GM12878 (cell line): ENCODE measurements at regions not wholly inside any gene's neighbourhood (a gene's known extent, or its start where the extent isn't known, plus 50 kb on each side); places are given as distances from the start of the nearest gene placed in this dataset.

Experiments
- ATAC-seq: fragments of 200-7000 bp; cut with Tn5 transposase; 3 replicates; pipeline ENCODE4 v1.9.1; 2020; ENCODE audit warnings: mild to moderate bottlenecking, moderate library complexity
- BruUV-seq: library from RNA; stranded (reverse); fragments of 400-500 nt; replicated peaks from 2 replicates; lab custom pipeline; 2021; lab: Mats Ljungman, UMichigan
- CTCF ChIA-PET: fragments of 300-600 bp; sonication (Branson Sonifier 250); formaldehyde crosslinking; extraction: SDS; loops from one replicate; lab custom pipeline; 2021; ENCODE audit warnings: inconsistent platforms; lab: Yijun Ruan, JAX
- POLR2A ChIA-PET: fragments of 350-600 bp; formaldehyde crosslinking; extraction: SDS; loops from one replicate; lab custom pipeline; 2021; ENCODE audit warnings: inconsistent platforms; lab: Charles Lee
- RAD21 ChIA-PET: fragments of 300-600 bp; sonication (Branson Sonifier 250); formaldehyde crosslinking; loops from one replicate; lab custom pipeline; 2023; ENCODE audit warnings: antibody characterized with exemption; ENCODE audit not compliant: unreplicated experiment; lab: Charles Lee
- SMC1A ChIA-PET: fragments of 300-600 bp; sonication (Branson Sonifier 250); formaldehyde crosslinking; loops from one replicate; lab custom pipeline; 2023; ENCODE audit not compliant: unreplicated experiment, uncharacterized antibody; lab: Charles Lee
- DNase-seq: peaks from one replicate; pipeline ENCODE4 v3.0.0-alpha.2; 2011; ENCODE audit warnings: low read depth, low spot score
- FAIRE-seq: peaks from 3 replicates; lab custom pipeline; 2011; peaks lifted over from hg19 to GRCh38; lab: Jason Lieb, UNC
- H2AFZ ChIP-seq: 2 replicates; pipeline ENCODE4 v1.6.0; 2011; ENCODE audit warnings: low read depth, low read length, control low read depth; ENCODE audit not compliant: control insufficient read depth
- H3K27ac ChIP-seq: 2 replicates; pipeline ENCODE4 v1.5.1; 2011; ENCODE audit warnings: control low read depth; ENCODE audit not compliant: control insufficient read depth, insufficient read depth
- H3K27me3 ChIP-seq, 2 experiments: replicated peaks in 1 of 2; 2 replicates each; pipeline versions ENCODE4 v1.6.0 to v1.6.1; 2011; ENCODE audit warnings: low read length in 1 of 2; ENCODE audit not compliant: control insufficient read depth in 2 of 2, insufficient read depth in 2 of 2
- H3K36me3 ChIP-seq, 2 experiments: 2 replicates each; pipeline ENCODE4 v1.5.1; 2011; ENCODE audit warnings: low read length in 1 of 2; ENCODE audit not compliant: control insufficient read depth in 2 of 2, insufficient read depth in 2 of 2
- H3K4me1 ChIP-seq: 2 replicates; pipeline ENCODE4 v1.6.1; 2011; ENCODE audit warnings: mild to moderate bottlenecking, low read length, moderate library complexity, mixed read lengths; ENCODE audit not compliant: control insufficient read depth, insufficient read depth
- H3K4me2 ChIP-seq: 2 replicates; pipeline ENCODE4 v1.6.0; 2011; ENCODE audit warnings: control low read depth; ENCODE audit not compliant: control insufficient read depth, insufficient read depth
- H3K4me3 ChIP-seq: fragments of 200-600 bp; sonication (generic); 2 replicates; pipeline ENCODE4 v1.5.1; 2016
- H3K79me2 ChIP-seq: 2 replicates; pipeline ENCODE4 v1.6.0; 2011; ENCODE audit warnings: low read length; ENCODE audit not compliant: control insufficient read depth, insufficient read depth
- H3K9ac ChIP-seq: 2 replicates; pipeline ENCODE4 v1.8.0; 2011; ENCODE audit warnings: low read length, control low read depth, mixed read lengths; ENCODE audit not compliant: control insufficient read depth, insufficient read depth
- H3K9me3 ChIP-seq: replicated peaks from 3 replicates; pipeline ENCODE4 v1.5.1; 2011; ENCODE audit warnings: mild to moderate bottlenecking, low read length; ENCODE audit not compliant: control insufficient read depth, insufficient read depth
- H4K20me1 ChIP-seq: 2 replicates; pipeline ENCODE4 v1.6.0; 2011; ENCODE audit not compliant: control insufficient read depth, insufficient read depth
- ASH2L ChIP-seq: fragments of 300-600, 200-600 bp; sonication (generic); IDR thresholded peaks from 2 replicates; pipeline ENCODE4 v1.6.1; 2017; ENCODE audit warnings: low read depth, mild to moderate bottlenecking, borderline replicate concordance
- BCL11A ChIP-seq: IDR thresholded peaks from 2 replicates; pipeline ENCODE4 v1.6.1; 2011; ENCODE audit warnings: low read depth, low read length
- BRCA1 ChIP-seq: IDR thresholded peaks from 2 replicates; pipeline ENCODE4 v1.6.1; 2011; ENCODE audit warnings: low read depth, low read length, improper control_type of control experiment
- CREM ChIP-seq: IDR thresholded peaks from 2 replicates; pipeline ENCODE4 v1.6.1; 2014; ENCODE audit warnings: antibody characterized with exemption, low read depth
- IKZF1 ChIP-seq: fragments of 450-650 bp; conservative IDR thresholded peaks from 2 replicates; pipeline ENCODE4 v1.6.1; 2017; ENCODE audit warnings: antibody characterized with exemption, mild to moderate bottlenecking
- LARP7 ChIP-seq: fragments of 450-650 bp; IDR thresholded peaks from 2 replicates; pipeline ENCODE4 v1.6.1; 2017; ENCODE audit warnings: mild to moderate bottlenecking
- NFYB ChIP-seq: IDR thresholded peaks from 2 replicates; pipeline ENCODE4 v1.6.1; 2011; ENCODE audit warnings: low read depth, mild to moderate bottlenecking, low read length, improper control_type of control experiment, moderate library complexity; ENCODE audit not compliant: insufficient read depth
- POU2F2 ChIP-seq: IDR thresholded peaks from 3 replicates; pipeline ENCODE4 v1.6.1; 2011; ENCODE audit warnings: low read depth, mild to moderate bottlenecking, low read length, borderline replicate concordance
- RUNX3 ChIP-seq: IDR thresholded peaks from 2 replicates; pipeline ENCODE4 v1.6.1; 2012; ENCODE audit warnings: low read length, inconsistent platforms
- SREBF1 ChIP-seq: IDR thresholded peaks from 2 replicates; pipeline ENCODE4 v1.6.1; 2012; ENCODE audit warnings: mild to moderate bottlenecking, low read length
- TAF1 ChIP-seq: IDR thresholded peaks from 2 replicates; pipeline ENCODE4 v1.6.1; 2011; ENCODE audit warnings: mild to moderate bottlenecking, low read depth, low read length, borderline replicate concordance
- YY1 ChIP-seq: IDR thresholded peaks from 2 replicates; pipeline ENCODE4 v1.6.1; 2011; ENCODE audit warnings: low read depth, mild to moderate bottlenecking, low read length
- WGBS: methylation state at CpG from one replicate; pipeline ENCODE4 v1.1.6; 2016; ENCODE audit warnings: low lambda C conversion rate; ENCODE audit not compliant: insufficient replicate concordance, insufficient coverage; ENCODE audit errors: missing lambda C conversion rate; 5-methylcytosine and 5-hydroxymethylcytosine counted together
- in situ Hi-C: fragments of 300-500 bp; cut with MboI; formaldehyde crosslinking; loops from 9 replicates; pipeline ENCODE4 v1.14.3; 2018; ENCODE audit warnings: mixed read lengths
- intact Hi-C: fragments of 100-400 bp; cut with micrococcal nuclease; formaldehyde crosslinking; loops from one replicate; pipeline ENCODE4 v1.14.2; 2022; ENCODE audit not compliant: unreplicated experiment
- TF ChIP-seq, protein P1 (sequence below): IDR thresholded peaks from 2 replicates; pipeline ENCODE4 v1.6.1; 2011; ENCODE audit warnings: low read depth, low read length, improper control_type of control experiment, borderline replicate concordance
- TF ChIP-seq, protein P2 (sequence below): fragments of 450-650 bp; formaldehyde crosslinking; IDR thresholded peaks from 2 replicates; pipeline ENCODE4 v1.4.0; 2022; ENCODE audit warnings: mild to moderate bottlenecking, moderate library complexity
- TF ChIP-seq, protein P3 (sequence below): fragments of 450-650 bp; formaldehyde crosslinking; IDR thresholded peaks from 2 replicates; pipeline ENCODE4 v1.4.0; 2020; ENCODE audit warnings: mild to moderate bottlenecking, moderate library complexity
- TF ChIP-seq, protein P4 (sequence below): IDR thresholded peaks from 2 replicates; pipeline ENCODE4 v1.6.1; 2012; ENCODE audit warnings: low read depth, low read length, improper control_type of control experiment

DNA sequence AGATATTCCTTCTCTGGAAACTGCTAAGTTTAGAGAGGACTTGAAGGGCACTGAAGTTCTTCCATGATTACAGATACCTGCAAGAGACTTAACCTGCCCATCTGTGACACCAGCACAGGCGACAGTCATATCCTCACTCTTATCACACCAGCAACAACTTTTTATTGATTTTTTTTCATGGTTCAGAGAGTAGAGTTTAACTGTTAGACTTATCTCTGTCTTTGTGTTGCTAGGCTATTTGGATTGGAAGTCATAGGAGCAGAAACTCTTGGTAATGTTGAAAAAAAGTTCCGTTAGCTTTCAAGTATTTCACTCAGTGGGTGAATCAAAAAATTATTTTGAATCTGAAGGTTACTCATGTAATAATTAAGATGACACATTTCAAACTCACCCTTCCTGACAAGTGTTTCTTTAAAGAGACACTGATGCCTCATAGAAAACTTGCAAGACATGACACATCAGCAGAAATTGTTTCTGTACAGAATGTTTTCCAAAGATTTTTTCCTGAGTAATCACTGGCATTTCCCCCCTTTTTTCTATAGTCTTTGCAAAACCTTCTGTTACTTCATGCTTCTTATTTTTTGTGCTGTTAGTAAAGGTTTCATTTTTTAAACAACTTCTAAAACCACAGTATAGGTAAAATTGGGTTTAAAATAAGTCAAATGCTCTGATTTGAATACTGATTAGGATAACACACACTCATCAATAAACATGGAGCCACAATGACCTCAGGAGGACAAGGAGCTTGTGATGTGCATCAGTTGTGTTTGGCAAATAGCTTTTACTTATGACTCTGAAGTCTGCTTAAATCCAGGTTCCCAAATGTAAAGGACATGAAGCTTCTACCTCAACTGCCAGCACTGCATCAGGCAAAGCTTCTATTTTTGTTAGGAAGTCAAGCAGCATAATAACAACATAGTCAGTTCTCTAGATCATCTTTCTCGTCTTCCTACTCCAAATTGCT, 252.9 kb upstream of the MAN1A1 start:
- ChIA-PET POLR2A (no interaction called here), CTCF (no interaction called here), RAD21 (no interaction called here), SMC1A (no interaction called here)
- FAIRE-seq (no peak), DNase-seq (no peak), ATAC-seq (no peak)
- 6% methylated on average over 3 of the region's 3 CpGs for WGBS
- in situ Hi-C loops (no loop called here), intact Hi-C loops (no loop called here)
- Histone ChIP-seq H3K4me3 (no peak overlapping the region), H3K27ac (no peak overlapping the region), H3K4me2 (no peak overlapping the region), H3K27me3 (no peaks in the 10 kb centered on the region), H4K20me1 (no peaks in the 10 kb centered on the region), H3K9ac (no peak overlapping the region), H3K79me2 (no peaks in the 10 kb centered on the region), H3K9me3 (no peaks in the 10 kb centered on the region), H3K36me3 (no peaks in the 10 kb centered on the region), H3K4me1 (no peaks in the 10 kb centered on the region), H2AFZ (no peak overlapping the region)
- BruUV-seq: no TSS peak
- no peak for TF ChIP-seq SREBF1
- no peak for TF ChIP-seq BRCA1
- no peak for TF ChIP-seq ASH2L
- TF ChIP-seq LARP7: no peak
- no peak for TF ChIP-seq POU2F2
- TF ChIP-seq, protein P1, sequence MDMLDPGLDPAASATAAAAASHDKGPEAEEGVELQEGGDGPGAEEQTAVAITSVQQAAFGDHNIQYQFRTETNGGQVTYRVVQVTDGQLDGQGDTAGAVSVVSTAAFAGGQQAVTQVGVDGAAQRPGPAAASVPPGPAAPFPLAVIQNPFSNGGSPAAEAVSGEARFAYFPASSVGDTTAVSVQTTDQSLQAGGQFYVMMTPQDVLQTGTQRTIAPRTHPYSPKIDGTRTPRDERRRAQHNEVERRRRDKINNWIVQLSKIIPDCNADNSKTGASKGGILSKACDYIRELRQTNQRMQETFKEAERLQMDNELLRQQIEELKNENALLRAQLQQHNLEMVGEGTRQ: no peak
- TF ChIP-seq NFYB: no peak
- TF ChIP-seq IKZF1: no peak
- TF ChIP-seq, protein P2, sequence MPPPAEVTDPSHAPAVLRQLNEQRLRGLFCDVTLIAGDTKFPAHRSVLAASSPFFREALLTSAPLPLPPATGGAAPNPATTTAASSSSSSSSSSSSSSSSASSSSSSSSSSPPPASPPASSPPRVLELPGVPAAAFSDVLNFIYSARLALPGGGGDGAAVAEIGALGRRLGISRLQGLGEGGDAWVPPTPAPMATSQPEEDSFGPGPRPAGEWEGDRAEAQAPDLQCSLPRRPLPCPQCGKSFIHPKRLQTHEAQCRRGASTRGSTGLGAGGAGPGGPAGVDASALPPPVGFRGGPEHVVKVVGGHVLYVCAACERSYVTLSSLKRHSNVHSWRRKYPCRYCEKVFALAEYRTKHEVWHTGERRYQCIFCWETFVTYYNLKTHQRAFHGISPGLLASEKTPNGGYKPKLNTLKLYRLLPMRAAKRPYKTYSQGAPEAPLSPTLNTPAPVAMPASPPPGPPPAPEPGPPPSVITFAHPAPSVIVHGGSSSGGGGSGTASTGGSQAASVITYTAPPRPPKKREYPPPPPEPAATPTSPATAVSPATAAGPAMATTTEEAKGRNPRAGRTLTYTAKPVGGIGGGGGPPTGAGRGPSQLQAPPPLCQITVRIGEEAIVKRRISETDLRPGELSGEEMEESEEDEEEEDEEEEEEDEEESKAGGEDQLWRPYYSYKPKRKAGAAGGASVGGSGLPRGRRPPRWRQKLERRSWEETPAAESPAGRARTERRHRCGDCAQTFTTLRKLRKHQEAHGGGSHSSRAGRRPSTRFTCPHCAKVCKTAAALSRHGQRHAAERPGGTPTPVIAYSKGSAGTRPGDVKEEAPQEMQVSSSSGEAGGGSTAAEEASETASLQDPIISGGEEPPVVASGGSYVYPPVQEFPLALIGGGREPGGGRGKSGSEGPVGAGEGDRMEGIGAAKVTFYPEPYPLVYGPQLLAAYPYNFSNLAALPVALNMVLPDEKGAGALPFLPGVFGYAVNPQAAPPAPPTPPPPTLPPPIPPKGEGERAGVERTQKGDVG (CRISPR knock-in tag): no peak
- no peak for TF ChIP-seq RUNX3
- TF ChIP-seq, protein P3, sequence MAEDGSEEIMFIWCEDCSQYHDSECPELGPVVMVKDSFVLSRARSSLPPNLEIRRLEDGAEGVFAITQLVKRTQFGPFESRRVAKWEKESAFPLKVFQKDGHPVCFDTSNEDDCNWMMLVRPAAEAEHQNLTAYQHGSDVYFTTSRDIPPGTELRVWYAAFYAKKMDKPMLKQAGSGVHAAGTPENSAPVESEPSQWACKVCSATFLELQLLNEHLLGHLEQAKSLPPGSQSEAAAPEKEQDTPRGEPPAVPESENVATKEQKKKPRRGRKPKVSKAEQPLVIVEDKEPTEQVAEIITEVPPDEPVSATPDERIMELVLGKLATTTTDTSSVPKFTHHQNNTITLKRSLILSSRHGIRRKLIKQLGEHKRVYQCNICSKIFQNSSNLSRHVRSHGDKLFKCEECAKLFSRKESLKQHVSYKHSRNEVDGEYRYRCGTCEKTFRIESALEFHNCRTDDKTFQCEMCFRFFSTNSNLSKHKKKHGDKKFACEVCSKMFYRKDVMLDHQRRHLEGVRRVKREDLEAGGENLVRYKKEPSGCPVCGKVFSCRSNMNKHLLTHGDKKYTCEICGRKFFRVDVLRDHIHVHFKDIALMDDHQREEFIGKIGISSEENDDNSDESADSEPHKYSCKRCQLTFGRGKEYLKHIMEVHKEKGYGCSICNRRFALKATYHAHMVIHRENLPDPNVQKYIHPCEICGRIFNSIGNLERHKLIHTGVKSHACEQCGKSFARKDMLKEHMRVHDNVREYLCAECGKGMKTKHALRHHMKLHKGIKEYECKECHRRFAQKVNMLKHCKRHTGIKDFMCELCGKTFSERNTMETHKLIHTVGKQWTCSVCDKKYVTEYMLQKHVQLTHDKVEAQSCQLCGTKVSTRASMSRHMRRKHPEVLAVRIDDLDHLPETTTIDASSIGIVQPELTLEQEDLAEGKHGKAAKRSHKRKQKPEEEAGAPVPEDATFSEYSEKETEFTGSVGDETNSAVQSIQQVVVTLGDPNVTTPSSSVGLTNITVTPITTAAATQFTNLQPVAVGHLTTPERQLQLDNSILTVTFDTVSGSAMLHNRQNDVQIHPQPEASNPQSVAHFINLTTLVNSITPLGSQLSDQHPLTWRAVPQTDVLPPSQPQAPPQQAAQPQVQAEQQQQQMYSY (CRISPR knock-in tag): no peak
- TF ChIP-seq, protein P4, sequence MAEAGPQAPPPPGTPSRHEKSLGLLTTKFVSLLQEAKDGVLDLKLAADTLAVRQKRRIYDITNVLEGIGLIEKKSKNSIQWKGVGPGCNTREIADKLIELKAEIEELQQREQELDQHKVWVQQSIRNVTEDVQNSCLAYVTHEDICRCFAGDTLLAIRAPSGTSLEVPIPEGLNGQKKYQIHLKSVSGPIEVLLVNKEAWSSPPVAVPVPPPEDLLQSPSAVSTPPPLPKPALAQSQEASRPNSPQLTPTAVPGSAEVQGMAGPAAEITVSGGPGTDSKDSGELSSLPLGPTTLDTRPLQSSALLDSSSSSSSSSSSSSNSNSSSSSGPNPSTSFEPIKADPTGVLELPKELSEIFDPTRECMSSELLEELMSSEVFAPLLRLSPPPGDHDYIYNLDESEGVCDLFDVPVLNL: no peak
- TF ChIP-seq YY1: no peak
- no peak for TF ChIP-seq BCL11A
- no peak for TF ChIP-seq CREM
- no peak for TF ChIP-seq TAF1
